ENCODE measurements at regions not wholly inside any gene's neighbourhood (a gene's known extent, or its start where the extent isn't known, plus 50 kb on each side); places are given as distances from the start of the nearest gene placed in this dataset.
"Not testable (repeated sequence)": the region's sequence is repeated elsewhere in the genome, so short reads cannot be mapped to it uniquely, and the experiment has no call there.

DNA sequence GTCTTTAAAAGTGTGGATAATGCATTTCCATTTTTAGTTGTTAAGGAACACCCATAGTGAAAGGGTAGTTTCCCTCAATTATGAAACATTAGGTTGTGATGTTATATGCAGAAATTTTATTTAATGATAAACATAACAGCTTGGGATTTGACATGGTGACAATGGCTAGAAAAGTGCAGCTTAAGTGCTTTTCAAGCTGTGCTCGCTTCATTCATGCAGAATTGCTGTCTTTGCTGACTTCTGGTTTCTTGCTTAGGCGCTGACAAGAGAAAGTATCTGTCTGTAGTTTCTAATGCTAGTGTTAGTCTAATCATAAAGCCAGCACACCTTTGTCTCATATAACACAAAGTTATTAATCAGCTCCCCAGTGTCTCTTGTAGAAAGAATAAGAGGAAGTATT is 170.0 kb downstream of the ARL5B start:
- DNase-seq (ENCODE audit: low spot score) = no peak
- H3K27me3 ChIP-seq (ENCODE audit: control insufficient read depth in 3 of 3, insufficient read depth in 3 of 3, low read depth in 1 of 3, low read length in 3 of 3) = no peaks in the 10 kb centered on the region
- no peak overlapping the region for H3K23ac ChIP-seq (ENCODE audit: low read depth, low read length, poor library complexity)
- no CpG with 5 or more reads among the region's 2 CpGs for WGBS, 2 donors (ENCODE audit: extremely low coverage in 2 of 2, insufficient read length in 2 of 2, insufficient replicate concordance in 1 of 2)
- H3K14ac ChIP-seq (ENCODE audit: low read length) = no peak overlapping the region
- H3K18ac ChIP-seq (ENCODE audit: low read length) = no peak overlapping the region
- no peak overlapping the region for H3K4me3 ChIP-seq (ENCODE audit: low read length in 2 of 2)
- H3K9me3 ChIP-seq (replicated peaks in 1 of 2; ENCODE audit: control insufficient read depth in 2 of 2, insufficient read depth in 1 of 2, low read depth in 1 of 2, low read length in 2 of 2) = no peaks in the 10 kb centered on the region
- H2AFZ ChIP-seq (ENCODE audit: low read length) = no peak overlapping the region
- H3K9ac ChIP-seq (ENCODE audit: low read depth, low read length, poor library complexity) = no peak overlapping the region
- no peaks in the 10 kb centered on the region for H3K4me1 ChIP-seq (ENCODE audit: control insufficient read depth in 2 of 2, insufficient read depth in 1 of 2, low read depth in 1 of 2, low read length in 2 of 2)
- no peaks in the 10 kb centered on the region for H3K36me3 ChIP-seq (replicated peaks in 1 of 2; ENCODE audit: control insufficient read depth in 2 of 2, insufficient read depth in 2 of 2, low read length in 2 of 2)
- H2BK15ac ChIP-seq (ENCODE audit: low read length) = no peak overlapping the region
- no peak overlapping the region for H4K8ac ChIP-seq (ENCODE audit: low read depth, low read length)
- H2AK5ac ChIP-seq (ENCODE audit: low read depth, low read length) = no peak overlapping the region
- no peak overlapping the region for H3K4me2 ChIP-seq (ENCODE audit: insufficient read depth, low read length, poor library complexity, severe bottlenecking)
- H3K79me1 ChIP-seq (ENCODE audit: low read depth, low read length) = no peaks in the 10 kb centered on the region
- H2BK12ac ChIP-seq (ENCODE audit: low read length) = no peak overlapping the region
- H3K27ac ChIP-seq (replicated peaks; ENCODE audit: low read length) = no peak overlapping the region
- no peak overlapping the region for H2BK120ac ChIP-seq (ENCODE audit: low read depth, low read length)
- no peak overlapping the region for H2BK5ac ChIP-seq (ENCODE audit: low read length)
- no peak overlapping the region for H3K4ac ChIP-seq (ENCODE audit: low read length)
- H4K91ac ChIP-seq (ENCODE audit: low read depth, low read length, poor library complexity) = no peak overlapping the region

DNA sequence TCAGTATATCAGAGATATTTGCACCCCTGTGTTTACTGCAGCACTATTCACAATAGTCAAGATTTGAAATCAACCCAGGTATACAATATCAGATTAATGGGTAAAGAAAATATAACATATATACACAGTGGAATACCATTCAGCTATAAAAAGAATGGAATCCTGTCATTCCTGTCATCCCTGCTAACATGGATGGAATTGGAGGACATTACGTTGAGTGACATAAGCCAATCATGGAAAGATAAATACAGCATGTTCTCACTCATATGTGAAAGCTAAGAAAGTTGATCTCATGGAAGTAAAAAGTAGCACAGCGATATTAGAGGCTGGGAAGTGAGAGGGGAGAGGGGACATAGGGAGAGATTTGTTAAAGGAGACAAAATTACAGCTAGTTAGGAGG is 171.0 kb downstream of the ARL5B start:
- Histone ChIP-seq H2AK5ac (ENCODE audit: low read depth, low read length) (no peak overlapping the region), H3K23ac (ENCODE audit: low read depth, low read length, poor library complexity) (no peak overlapping the region), H4K91ac (ENCODE audit: low read depth, low read length, poor library complexity) (no peak overlapping the region), H3K36me3 (replicated peaks in 1 of 2; ENCODE audit: control insufficient read depth in 2 of 2, insufficient read depth in 2 of 2, low read length in 2 of 2) (no peaks in the 10 kb centered on the region), H3K79me1 (ENCODE audit: low read depth, low read length) (no peaks in the 10 kb centered on the region), H2BK15ac (ENCODE audit: low read length) (no peak overlapping the region), H4K8ac (ENCODE audit: low read depth, low read length) (no peak overlapping the region), H3K18ac (ENCODE audit: low read length) (no peak overlapping the region), H3K9ac (ENCODE audit: low read depth, low read length, poor library complexity) (no peak overlapping the region), H2BK12ac (ENCODE audit: low read length) (no peak overlapping the region), H3K4me2 (ENCODE audit: insufficient read depth, low read length, poor library complexity, severe bottlenecking) (no peak overlapping the region), H3K27ac (replicated peaks; ENCODE audit: low read length) (no peak overlapping the region), H3K14ac (ENCODE audit: low read length) (no peak overlapping the region), H2BK120ac (ENCODE audit: low read depth, low read length) (no peak overlapping the region), H2BK5ac (ENCODE audit: low read length) (no peak overlapping the region), H3K4ac (ENCODE audit: low read length) (no peak overlapping the region), H3K27me3 (ENCODE audit: control insufficient read depth in 3 of 3, insufficient read depth in 3 of 3, low read depth in 1 of 3, low read length in 3 of 3) (no peaks in the 10 kb centered on the region), H3K9me3 (replicated peaks in 1 of 2; ENCODE audit: control insufficient read depth in 2 of 2, insufficient read depth in 1 of 2, low read depth in 1 of 2, low read length in 2 of 2) (no peaks in the 10 kb centered on the region), H2AFZ (ENCODE audit: low read length) (no peak overlapping the region), H3K4me1 (ENCODE audit: control insufficient read depth in 2 of 2, insufficient read depth in 1 of 2, low read depth in 1 of 2, low read length in 2 of 2) (no peaks in the 10 kb centered on the region), H3K4me3 (ENCODE audit: low read length in 2 of 2) (no peak overlapping the region)
- WGBS, 2 donors (ENCODE audit: extremely low coverage in 2 of 2, insufficient read length in 2 of 2, insufficient replicate concordance in 1 of 2) = no CpG with 5 or more reads among the region's 2 CpGs
- DNase-seq (ENCODE audit: low spot score) = no peak

DNA sequence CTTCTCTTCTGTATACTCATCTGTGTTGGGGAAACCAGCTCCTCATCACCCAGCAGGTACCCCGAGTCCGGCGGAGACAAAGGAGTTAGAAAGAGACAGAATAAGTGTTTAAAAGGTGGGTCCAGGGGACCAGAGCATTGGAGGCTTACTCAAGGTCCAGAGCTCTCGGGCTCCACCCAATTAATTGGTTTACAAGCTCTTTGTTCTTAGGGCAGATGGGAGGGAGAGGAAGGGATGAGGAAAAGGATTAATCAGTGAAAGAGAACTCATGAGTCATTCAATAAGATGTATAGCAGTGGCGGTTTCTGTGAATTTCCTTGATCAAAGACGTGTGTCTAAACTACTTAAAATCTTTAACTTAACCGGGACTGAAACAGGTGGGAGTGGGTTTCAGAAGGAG is 192.0 kb upstream of the MALRD1 start:
- H3K27ac ChIP-seq (replicated peaks; ENCODE audit: low read length); H3K4me3 ChIP-seq (ENCODE audit: low read length in 2 of 2); H2BK15ac ChIP-seq (ENCODE audit: low read length); H3K9ac ChIP-seq (ENCODE audit: low read depth, low read length, poor library complexity); H3K14ac ChIP-seq (ENCODE audit: low read length); H2BK12ac ChIP-seq (ENCODE audit: low read length); H3K23ac ChIP-seq (ENCODE audit: low read depth, low read length, poor library complexity); H2AK5ac ChIP-seq (ENCODE audit: low read depth, low read length); H4K8ac ChIP-seq (ENCODE audit: low read depth, low read length); H2AFZ ChIP-seq (ENCODE audit: low read length); H3K4me1 ChIP-seq (ENCODE audit: control insufficient read depth in 2 of 2, insufficient read depth in 1 of 2, low read depth in 1 of 2, low read length in 2 of 2); H3K79me1 ChIP-seq (ENCODE audit: low read depth, low read length); DNase-seq (ENCODE audit: low spot score); H3K36me3 ChIP-seq (replicated peaks in 1 of 2; ENCODE audit: control insufficient read depth in 2 of 2, insufficient read depth in 2 of 2, low read length in 2 of 2); H2BK5ac ChIP-seq (ENCODE audit: low read length); H3K9me3 ChIP-seq (replicated peaks in 1 of 2; ENCODE audit: control insufficient read depth in 2 of 2, insufficient read depth in 1 of 2, low read depth in 1 of 2, low read length in 2 of 2); H2BK120ac ChIP-seq (ENCODE audit: low read depth, low read length); H4K91ac ChIP-seq (ENCODE audit: low read depth, low read length, poor library complexity); H3K4ac ChIP-seq (ENCODE audit: low read length); H3K4me2 ChIP-seq (ENCODE audit: insufficient read depth, low read length, poor library complexity, severe bottlenecking); H3K18ac ChIP-seq (ENCODE audit: low read length); H3K27me3 ChIP-seq (ENCODE audit: control insufficient read depth in 3 of 3, insufficient read depth in 3 of 3, low read depth in 1 of 3, low read length in 3 of 3): not testable (repeated sequence)
- no CpG with 5 or more reads among the region's 7 CpGs for WGBS, 2 donors (ENCODE audit: extremely low coverage in 2 of 2, insufficient read length in 2 of 2, insufficient replicate concordance in 1 of 2)

DNA sequence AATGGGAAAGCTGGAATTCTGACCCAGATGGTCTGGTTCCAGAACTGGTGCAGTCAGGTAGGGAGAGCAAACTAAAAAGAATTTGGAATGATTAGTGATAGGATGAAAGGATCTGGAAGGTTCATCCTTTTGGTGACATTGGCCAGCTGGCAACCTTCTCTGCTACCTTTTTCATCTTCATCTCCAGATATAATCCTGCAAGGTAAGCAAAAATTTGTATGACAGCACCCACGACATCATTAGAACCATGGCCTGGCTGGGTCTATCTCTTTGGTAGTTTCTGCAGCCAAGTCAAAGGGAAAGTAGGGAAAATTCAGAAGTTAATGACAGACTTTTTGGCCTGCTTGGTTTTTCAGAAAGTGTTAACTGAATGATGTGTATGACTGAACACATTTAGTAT is 188.9 kb upstream of the MALRD1 start:
- Histone ChIP-seq H3K9ac (ENCODE audit: low read depth, low read length, poor library complexity) (no peak overlapping the region), H3K36me3 (replicated peaks in 1 of 2; ENCODE audit: control insufficient read depth in 2 of 2, insufficient read depth in 2 of 2, low read length in 2 of 2) (no peaks in the 10 kb centered on the region), H4K8ac (ENCODE audit: low read depth, low read length) (no peak overlapping the region), H3K4ac (ENCODE audit: low read length) (no peak overlapping the region), H3K27ac (replicated peaks; ENCODE audit: low read length) (no peak overlapping the region), H2BK120ac (ENCODE audit: low read depth, low read length) (no peak overlapping the region), H3K18ac (ENCODE audit: low read length) (no peak overlapping the region), H3K79me1 (ENCODE audit: low read depth, low read length) (no peaks in the 10 kb centered on the region), H4K91ac (ENCODE audit: low read depth, low read length, poor library complexity) (no peak overlapping the region), H3K4me2 (ENCODE audit: insufficient read depth, low read length, poor library complexity, severe bottlenecking) (no peak overlapping the region), H2BK12ac (ENCODE audit: low read length) (no peak overlapping the region), H3K9me3 (replicated peaks in 1 of 2; ENCODE audit: control insufficient read depth in 2 of 2, insufficient read depth in 1 of 2, low read depth in 1 of 2, low read length in 2 of 2) (no peaks in the 10 kb centered on the region), H2BK15ac (ENCODE audit: low read length) (no peak overlapping the region), H2AFZ (ENCODE audit: low read length) (no peak overlapping the region), H2AK5ac (ENCODE audit: low read depth, low read length) (no peak overlapping the region), H3K14ac (ENCODE audit: low read length) (no peak overlapping the region), H3K27me3 (ENCODE audit: control insufficient read depth in 3 of 3, insufficient read depth in 3 of 3, low read depth in 1 of 3, low read length in 3 of 3) (no peaks in the 10 kb centered on the region), H2BK5ac (ENCODE audit: low read length) (no peak overlapping the region), H3K23ac (ENCODE audit: low read depth, low read length, poor library complexity) (no peak overlapping the region), H3K4me1 (ENCODE audit: control insufficient read depth in 2 of 2, insufficient read depth in 1 of 2, low read depth in 1 of 2, low read length in 2 of 2) (peaks cover 0 to 3% of the 10 kb centered on the region in 2 donors), H3K4me3 (ENCODE audit: low read length in 2 of 2) (no peak overlapping the region)
- no peak for DNase-seq (ENCODE audit: low spot score)
- WGBS, 2 donors (ENCODE audit: extremely low coverage in 2 of 2, insufficient read length in 2 of 2, insufficient replicate concordance in 1 of 2) = no CpG with 5 or more reads among the region's 1 CpG

Measured in neuronal stem cell (in vitro differentiated cells).